ENCODE measurements at regions not wholly inside any gene's neighbourhood (a gene's known extent, or its start where the extent isn't known, plus 50 kb on each side); places are given as distances from the start of the nearest gene placed in this dataset.

DNA sequence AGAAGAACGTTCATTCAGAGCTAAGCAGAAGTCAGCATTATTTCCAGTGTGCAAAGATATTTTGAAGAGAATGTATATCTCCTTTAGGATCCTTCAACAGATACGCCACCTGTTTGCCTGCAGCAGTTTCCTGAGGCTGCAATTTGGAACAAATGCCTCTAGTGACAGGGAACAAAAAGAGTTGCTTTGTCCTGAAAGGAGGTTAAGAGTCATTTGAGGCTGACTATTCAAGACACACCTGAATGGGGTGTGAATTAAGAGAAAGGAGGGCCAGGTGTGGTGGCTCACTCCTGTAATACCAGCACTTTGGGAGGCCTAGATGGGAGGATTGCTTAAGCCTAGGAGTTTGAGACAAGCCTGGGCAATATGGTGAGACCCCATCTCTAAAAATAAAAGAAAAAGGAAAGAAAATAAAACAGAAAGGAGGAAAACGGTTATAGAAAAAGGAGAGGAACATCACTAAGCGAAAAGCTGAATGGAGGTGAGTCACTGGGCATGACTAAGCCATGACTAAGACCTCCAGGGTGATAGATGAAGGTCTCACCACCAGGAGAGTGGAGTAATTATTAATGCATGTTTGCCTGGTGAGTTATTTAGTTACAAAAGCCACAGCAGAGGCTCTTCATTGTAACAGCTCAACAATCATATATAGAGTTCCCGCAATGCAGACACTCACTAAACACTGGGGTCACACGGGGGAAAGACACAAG lies 255.2 kb upstream of the TNC start:
- no peak for DNase-seq

DNA sequence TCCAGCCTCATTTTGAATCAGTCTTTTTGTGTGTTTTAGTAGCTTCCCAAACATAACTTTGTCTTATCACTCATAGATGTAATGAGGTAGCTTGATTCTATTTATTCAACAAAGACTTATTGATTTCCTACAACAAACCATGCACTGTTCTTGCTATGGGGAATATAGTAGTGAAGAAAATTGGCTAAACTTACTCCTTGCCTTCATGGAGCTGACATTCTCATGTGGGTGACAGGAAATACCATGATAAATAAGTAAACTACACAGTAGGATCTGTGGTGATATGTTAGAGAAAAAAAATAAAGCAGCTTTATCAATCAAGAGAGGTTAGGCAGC lies 255.7 kb upstream of the TNC start:
- no peak for DNase-seq

GRCh38 chr9:115374724-115375268 lies 256.8 kb upstream of the TNC start:
- no peak for DNase-seq

DNA sequence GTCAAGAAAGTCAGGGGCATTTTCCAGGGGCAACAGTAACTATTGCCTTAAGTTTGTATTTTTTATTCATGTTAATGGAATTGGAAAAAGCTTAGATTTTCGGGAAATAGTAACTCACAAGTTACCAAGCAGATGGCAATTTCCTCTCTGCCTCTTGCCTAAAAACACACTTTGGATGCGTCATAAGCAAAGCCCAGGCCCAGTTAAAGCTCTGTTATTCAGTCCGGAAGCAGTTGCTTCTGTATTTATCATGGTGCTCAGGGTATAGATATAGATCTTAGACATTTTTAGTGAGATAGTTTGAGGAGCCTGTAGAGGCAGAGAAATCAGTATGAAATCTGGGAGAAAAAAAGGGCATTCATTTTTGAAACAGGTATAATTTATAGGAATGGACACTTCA lies 260.3 kb upstream of the TNC start:
- DNase-seq, result no peak

DNA sequence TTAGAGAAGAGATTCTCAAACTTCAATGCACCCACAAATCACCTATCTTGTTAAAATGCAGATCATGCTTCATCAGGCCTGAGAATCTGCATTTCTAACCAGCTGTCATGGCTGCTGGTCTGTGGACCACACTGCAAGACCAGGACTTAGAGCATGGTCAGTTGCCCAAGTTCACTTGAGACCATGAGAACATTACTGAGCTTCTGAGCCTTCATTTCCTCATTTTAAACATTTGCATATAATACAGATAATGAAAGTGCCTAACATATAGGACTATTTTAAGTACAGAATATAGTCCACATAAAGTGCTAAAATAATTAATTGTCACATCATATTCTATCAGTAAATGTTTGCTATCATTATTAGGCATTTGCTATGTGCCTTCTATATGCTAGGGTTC lies 260.8 kb upstream of the TNC start:
- DNase-seq, result no peak

DNA sequence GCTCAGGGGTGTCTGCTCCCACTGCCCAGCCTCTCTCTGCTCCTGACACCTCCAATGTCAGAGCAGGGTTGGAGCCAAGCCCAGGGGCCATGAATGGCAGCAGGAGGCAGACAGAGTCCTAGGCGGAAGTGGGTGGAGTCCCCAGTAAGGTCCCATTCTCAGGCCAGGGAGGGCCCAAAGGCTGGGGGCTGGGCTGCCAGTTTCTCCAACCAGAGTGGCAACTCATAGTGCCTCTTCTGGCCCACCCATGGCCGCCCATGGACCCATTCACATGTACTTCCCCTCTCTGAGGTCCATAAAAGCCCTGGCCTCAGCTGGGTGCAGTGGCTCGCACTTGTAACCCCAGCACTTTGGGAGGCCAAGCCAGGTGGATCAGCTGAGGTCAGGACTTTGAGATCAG lies 261.8 kb upstream of the TNC start:
- DNase-seq, result no peak

- DNase-seq, result no peak
These were observed 264.9 kb upstream of the TNC start for GRCh38 chr9:115382865-115383264.

- no peak for DNase-seq
These were observed 267.6 kb upstream of the TNC start for GRCh38 chr9:115385383-115386122.

GRCh38 chr9:115386963-115387770 lies 269.2 kb upstream of the TNC start:
- no peak for DNase-seq

DNA sequence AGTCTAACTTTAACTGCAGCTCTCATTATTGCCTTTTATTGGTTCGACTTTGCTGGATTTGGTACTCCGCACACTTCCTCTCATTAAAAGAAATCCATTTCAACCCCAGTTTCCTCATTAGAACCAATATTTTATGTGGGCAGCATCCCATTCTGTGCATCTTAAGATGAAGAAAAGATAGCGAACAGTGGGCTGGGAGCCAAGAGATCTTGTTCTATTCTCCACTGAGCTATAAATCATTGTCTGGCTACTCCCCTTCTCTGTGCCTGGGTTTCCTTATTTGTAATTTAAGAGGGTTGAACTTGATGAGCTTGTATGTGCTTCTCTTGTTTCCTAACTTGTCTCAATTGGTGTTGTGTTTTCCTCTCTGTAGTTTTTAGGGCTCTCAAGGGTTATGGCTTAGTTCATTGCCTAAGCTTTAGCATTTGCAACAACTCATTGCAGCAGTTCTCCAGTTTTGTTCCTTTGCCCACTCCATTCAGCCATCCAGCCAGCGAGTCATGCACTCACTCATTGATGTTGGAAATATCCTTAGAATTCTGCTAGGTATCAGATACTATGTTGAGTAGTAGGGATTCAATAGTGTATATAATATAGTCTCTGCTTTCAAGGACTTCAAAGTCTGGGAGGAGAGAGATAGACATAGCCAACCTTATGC lies 273.3 kb upstream of the TNC start:
- DNase-seq, result no peak

DNA sequence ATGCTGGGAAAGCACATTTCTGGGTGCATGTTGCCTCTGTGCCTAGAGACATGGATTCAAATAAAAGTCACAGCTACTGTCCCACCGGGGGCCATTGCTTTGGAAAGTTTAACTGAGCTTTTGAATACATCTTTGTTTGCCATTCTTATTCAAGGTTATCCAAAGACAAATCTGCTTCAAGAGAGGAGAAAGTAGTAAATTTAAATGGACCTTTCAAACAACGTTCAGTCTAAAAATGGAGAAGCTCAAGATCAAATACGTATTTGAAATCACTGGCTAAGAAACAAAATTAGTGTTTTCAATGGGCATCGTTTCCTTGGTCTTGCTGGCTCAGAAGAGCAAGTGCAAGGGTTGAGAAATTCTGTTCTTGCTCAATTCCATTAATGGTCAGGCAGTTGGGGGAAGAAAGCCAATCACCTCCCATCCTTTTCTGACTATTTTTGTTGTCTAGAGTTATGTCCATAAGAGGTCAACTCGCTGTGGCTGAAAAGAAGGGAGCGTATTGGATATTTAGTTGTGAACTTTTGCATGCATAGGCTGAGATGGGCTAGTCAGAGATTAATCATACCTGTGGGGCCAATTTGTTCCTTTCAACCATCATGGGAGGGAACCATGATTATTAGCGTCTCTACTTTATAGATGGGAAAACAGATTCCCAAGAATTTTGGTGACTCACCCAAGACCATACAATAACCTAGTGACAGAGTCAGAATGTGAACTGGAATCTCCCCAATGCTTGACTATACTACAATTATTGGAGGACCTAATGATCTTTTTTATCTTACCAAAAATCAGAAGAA lies 276.2 kb upstream of the TNC start:
- DNase-seq, result no peak

DNA sequence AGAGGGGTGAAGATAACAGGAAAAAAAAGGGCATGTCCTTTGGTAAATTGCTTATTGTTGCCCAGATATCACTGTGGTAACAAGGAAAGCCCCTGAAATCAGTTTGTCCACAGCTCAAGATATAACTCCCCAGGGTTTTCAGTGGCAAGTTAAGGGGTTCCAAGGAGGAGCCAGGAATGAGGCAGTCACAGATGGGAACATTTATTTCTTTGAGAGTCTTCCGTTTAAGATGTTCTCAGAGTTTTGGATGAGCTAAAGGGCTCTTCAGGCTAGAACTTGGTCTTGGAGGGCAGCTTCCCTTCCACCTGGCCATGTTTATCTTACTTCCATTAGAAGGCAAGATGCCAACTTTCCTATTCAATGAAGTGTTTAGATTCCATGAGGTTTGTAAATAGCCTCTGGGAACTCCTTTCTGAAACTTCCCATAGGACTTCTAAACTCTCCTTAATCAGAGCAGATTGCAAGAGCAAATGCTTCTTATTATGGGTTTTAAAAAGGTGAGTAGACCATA lies 277.6 kb upstream of the TNC start:
- DNase-seq, result peak; percentile 11 to 26

GRCh38 chr9:115396071-115396529 lies 278.1 kb upstream of the TNC start:
- DNase-seq, result no peak

DNA sequence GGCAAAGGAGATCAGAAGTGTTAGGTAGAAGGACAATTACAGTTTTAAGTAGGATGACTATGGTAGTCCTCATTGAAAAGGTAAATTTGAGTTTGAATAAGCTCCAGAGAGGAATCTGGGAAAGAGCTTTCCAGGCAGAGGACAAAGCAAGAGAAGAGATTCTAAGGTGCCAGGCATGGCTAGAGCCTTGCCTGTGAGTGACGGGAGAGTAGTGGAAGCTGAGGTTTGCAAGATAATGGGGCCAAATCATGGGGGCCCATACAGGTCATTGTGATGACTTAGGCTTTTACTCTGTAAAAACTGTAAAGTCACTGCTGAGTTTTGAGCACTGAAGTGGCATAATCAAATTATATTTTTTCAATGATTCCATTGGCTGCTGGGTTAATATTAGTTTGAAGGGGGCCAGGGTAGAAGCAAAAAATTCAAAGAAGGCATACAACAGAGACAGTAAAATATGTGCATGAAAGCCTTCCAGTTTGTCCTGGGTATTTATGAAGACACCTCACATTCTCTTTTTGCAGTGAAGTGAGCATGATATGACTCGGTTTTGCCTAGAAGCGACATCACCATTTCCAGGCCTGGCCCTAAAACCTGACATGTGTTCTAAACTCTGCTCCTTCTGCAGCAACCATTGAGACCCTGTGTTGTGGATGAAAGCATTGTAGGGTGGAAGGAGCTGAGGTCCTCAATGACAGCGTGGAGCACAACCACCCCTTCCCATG lies 279.8 kb upstream of the TNC start:
- no peak for DNase-seq

- DNase-seq, result no peak
These were observed 280.3 kb upstream of the TNC start for GRCh38 chr9:115398313-115398650.

- no peak for DNase-seq
These were observed 281.0 kb upstream of the TNC start for GRCh38 chr9:115398996-115399395.

DNA sequence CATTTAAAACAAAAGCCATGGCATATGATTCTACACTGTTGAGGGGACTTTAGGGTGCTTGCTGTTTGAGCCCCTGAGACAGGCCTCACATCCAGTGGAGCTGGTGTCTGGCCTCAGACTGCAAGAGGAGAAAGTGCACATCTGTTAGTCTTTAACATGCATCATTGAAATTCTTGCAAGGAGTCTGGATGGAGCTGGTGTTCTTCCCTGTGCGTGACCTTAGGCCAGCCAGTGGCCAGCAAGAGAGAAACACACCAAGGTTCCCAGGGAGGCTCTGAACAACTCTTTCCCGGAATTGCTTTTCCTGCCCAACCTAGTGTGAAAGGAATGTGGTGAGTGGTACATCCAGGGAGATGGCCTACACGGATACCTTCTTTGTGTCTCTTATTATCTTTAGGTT lies 282.8 kb upstream of the TNC start:
- no peak for DNase-seq

DNA sequence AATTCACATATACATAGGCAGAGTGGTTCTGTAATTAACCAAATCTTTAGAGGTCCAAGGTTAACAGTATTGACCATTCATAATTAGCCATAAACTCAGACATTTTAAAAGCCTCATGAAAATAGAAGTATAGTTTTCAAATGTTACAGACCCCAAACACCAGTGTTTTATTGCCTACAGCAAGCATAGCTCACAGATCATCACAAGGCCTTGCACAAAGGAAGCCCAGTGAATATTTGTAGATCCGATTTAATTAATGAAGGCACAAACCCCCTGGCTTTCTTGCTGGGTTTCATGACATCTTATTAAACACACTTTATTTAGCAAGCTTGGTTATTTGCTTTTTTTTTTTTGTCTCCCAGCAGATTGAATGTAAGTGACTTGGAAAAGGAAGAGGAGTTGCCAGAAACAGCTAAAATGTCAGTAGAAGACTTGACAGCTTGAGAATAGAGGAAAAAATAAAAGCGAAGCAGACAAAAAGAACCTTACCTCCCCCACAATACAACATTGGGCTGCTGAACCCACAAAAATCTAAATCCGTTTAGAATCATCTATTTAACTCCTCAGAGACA lies 283.9 kb upstream of the TNC start:
- no peak for DNase-seq

DNA sequence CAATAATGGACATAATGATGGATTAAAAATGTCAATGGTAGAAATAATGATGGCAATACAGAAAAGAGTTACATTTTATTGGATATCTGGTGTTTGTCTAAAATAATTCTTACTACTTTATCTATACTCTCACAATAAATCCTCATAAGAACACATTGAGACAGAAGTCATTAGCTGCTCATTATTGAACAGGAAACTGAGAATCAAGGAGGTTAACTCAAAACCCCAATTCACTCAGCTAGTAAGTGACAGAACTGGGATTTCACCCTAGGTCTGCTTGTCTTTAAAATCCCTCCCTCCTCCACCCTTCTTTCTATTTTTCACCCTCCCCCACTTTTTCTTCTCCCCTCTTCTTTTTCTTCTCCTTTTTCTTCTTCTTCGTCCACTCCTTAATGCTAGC lies 285.8 kb upstream of the TNC start:
- DNase-seq, result no peak

GRCh38 chr9:115404311-115404710 lies 286.4 kb upstream of the TNC start:
- no peak for DNase-seq

DNA sequence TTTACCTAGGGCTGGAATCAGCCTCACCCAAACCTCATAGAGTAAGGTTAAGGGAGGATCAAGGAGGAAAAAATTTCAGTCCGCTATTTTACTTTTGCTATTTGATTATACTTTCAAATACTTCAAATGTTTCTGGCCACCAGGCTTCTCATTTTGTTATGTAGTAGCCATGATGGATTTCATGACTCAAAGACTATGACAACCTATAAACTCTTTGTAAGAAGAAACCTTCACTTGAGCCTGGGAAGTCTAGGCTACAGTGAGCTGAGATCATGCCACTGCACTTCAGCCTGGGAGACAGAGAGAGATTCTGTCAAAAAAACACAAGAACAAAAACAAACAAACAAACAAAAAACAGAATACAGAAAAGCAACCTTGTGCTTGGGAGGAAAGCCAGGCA lies 293.6 kb upstream of the TNC start:
- no peak for DNase-seq
